ENCODE measurements at regions not wholly inside any gene's neighbourhood (a gene's known extent, or its start where the extent isn't known, plus 50 kb on each side); places are given as distances from the start of the nearest gene placed in this dataset.

GRCh38 chr9:86997156-86997555 is 49.9 kb upstream of the GAS1 start:
- H3K9ac ChIP-seq (ENCODE audit: low read depth, low read length) = no peak overlapping the region
- no peaks in the 10 kb centered on the region for H3K36me3 ChIP-seq (ENCODE audit: insufficient read depth, low read length)
- no peaks in the 10 kb centered on the region for H3K4me1 ChIP-seq (ENCODE audit: insufficient read depth, low read length)
- no peaks in the 10 kb centered on the region for H3K9me3 ChIP-seq (ENCODE audit: control insufficient read depth, insufficient read depth, low read length)

DNA sequence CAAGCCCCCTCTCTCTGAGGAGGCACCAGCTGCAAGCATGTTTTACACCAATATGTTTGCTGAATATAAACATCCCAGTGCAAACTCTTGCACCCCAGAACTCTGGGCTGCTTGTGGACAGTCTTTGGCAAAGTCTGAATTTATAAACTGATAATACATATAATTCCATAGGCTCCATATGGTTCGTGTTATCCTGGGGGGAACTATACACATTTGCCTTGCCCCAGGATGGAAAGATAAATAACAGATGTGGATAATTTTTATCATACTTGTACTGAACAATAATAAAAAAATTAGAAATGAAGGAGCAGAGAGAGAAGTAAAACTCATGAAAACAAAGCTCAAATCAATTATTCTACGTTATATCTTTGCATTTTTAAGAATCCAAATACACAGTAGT is 50.6 kb upstream of the GAS1 start:
- H3K36me3 ChIP-seq (ENCODE audit: insufficient read depth, low read length) = no peaks in the 10 kb centered on the region
- H3K9me3 ChIP-seq (ENCODE audit: control insufficient read depth, insufficient read depth, low read length) = no peaks in the 10 kb centered on the region
- H3K9ac ChIP-seq (ENCODE audit: low read depth, low read length) = no peak overlapping the region
- H3K4me1 ChIP-seq (ENCODE audit: insufficient read depth, low read length) = no peaks in the 10 kb centered on the region

DNA sequence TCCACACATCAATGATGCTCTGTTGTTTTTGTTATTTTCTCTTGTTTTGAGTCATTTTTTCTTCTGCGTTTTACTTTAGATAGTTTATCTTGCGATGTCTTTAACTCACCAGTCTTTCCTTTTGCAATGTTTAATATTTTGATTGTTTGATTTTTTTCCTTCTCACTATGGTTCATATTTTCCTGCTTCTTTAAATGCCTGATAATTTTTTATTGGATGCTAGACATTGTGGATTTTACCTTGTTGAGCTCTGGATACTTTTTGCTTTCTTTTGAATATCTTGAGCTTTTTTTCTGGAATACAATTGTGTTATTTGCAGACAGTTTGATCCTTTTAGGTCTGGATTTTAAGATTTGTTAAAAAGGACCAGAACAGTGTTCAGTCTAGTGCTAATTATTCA is 55.2 kb upstream of the GAS1 start:
- H3K9me3 ChIP-seq (ENCODE audit: control insufficient read depth, insufficient read depth, low read length) = no peaks in the 10 kb centered on the region
- H3K4me1 ChIP-seq (ENCODE audit: insufficient read depth, low read length) = no peaks in the 10 kb centered on the region
- no peak overlapping the region for H3K9ac ChIP-seq (ENCODE audit: low read depth, low read length)
- H3K36me3 ChIP-seq (ENCODE audit: insufficient read depth, low read length) = no peaks in the 10 kb centered on the region

DNA sequence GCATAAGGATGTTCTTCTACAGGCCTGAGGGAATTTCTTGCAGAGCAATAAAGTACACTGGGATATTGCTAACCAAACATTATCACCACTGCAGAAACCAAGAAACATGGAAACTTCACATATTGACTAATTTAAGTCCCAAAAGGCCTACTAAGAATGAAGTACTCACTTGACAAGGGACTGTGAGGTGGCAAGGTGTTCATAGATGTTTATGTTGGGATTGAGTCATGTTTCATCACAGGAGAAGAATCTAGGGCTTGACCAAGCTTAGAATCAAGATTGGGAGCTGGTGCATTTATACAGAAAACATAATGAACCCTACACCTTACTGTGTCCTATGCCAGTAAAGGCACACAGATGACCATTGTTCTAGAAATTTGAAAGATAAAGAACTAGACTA is 56.7 kb upstream of the GAS1 start:
- Histone ChIP-seq H3K36me3 (ENCODE audit: insufficient read depth, low read length) (no peaks in the 10 kb centered on the region), H3K9me3 (ENCODE audit: control insufficient read depth, insufficient read depth, low read length) (no peaks in the 10 kb centered on the region), H3K9ac (ENCODE audit: low read depth, low read length) (no peak overlapping the region), H3K4me1 (ENCODE audit: insufficient read depth, low read length) (no peaks in the 10 kb centered on the region)

GRCh38 chr9:87006956-87007355 is 59.6 kb upstream of the GAS1 start:
- H3K4me1 ChIP-seq (ENCODE audit: insufficient read depth, low read length) = no peaks in the 10 kb centered on the region
- no peak overlapping the region for H3K9ac ChIP-seq (ENCODE audit: low read depth, low read length)
- H3K36me3 ChIP-seq (ENCODE audit: insufficient read depth, low read length) = no peaks in the 10 kb centered on the region
- no peaks in the 10 kb centered on the region for H3K9me3 ChIP-seq (ENCODE audit: control insufficient read depth, insufficient read depth, low read length)

DNA sequence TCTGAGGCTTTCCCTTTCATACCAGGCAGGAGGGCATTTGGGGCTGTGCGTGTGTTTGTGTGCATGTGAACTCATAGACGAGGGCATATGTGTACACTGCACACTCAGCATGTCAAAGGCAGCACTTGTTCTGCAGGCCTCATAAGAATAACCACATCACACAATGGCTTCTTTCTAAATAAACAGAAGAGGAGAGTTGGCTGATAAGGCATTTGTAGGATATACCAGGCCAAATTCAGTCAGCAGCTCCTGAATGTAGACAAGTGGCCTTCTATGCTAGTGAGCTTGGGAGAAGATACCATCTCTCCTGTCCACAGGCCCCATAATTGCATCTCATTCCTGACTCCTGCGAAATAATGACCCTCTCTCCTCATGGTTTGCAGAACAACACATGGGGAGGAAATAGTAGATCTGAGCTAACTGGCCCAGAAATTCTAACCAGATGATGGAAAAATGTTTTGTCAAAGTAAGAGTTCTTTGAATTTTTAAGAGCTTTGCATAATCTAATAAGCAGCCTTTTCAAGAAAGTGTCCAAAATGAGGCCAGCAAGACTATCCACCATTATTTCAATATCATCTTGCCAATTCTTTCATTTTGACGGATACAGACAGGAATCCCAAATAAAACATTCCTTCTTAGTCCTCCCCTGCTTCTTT is 60.5 kb upstream of the GAS1 start:
- Histone ChIP-seq H3K36me3 (ENCODE audit: insufficient read depth, low read length) (no peaks in the 10 kb centered on the region), H3K4me1 (ENCODE audit: insufficient read depth, low read length) (no peaks in the 10 kb centered on the region), H3K9ac (ENCODE audit: low read depth, low read length) (no peak overlapping the region), H3K9me3 (ENCODE audit: control insufficient read depth, insufficient read depth, low read length) (no peaks in the 10 kb centered on the region)

DNA sequence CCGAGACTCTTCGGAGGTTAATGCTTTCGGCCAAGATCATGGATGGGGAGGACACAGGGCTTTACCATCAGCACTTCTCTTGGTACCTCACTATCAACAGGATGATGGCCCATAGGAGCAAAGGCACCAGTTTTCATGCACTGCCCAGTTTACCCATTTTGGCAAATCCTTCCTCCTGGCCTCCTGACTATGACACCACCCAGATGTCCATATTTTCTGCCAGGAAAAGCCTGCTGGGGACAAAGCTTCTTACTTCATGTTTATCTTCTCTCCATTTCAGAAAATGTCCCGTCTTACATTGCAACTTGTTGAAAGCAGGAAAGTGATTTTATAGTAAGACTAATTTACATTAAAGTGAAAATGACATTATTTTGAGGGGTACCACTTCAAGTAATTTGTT is 61.4 kb upstream of the GAS1 start:
- H3K9me3 ChIP-seq (ENCODE audit: control insufficient read depth, insufficient read depth, low read length) = no peaks in the 10 kb centered on the region
- no peaks in the 10 kb centered on the region for H3K4me1 ChIP-seq (ENCODE audit: insufficient read depth, low read length)
- H3K9ac ChIP-seq (ENCODE audit: low read depth, low read length) = no peak overlapping the region
- H3K36me3 ChIP-seq (ENCODE audit: insufficient read depth, low read length) = no peaks in the 10 kb centered on the region; the same call in 1 of the 2 replicates

DNA sequence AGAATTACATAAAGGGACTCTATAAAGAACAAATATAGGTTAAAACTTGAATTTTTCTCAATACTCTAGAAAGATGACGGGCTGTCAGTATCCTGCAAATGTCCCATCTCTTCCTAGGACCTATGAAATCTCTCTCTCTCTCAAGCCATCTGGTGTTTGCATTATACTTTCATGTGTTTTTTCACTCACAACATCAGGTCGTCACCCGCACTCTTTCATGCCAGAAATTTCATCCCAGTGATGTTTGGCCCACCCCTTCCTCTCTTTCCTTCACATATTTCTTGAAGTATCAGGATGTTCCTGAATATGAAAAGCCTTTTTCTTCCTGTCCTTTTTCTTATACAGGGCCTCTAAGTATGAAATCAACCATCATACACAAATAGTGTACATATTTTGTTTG is 63.3 kb upstream of the GAS1 start:
- no peaks in the 10 kb centered on the region for H3K4me1 ChIP-seq (ENCODE audit: insufficient read depth, low read length)
- no peaks in the 10 kb centered on the region for H3K9me3 ChIP-seq (ENCODE audit: control insufficient read depth, insufficient read depth, low read length)
- H3K36me3 ChIP-seq (ENCODE audit: insufficient read depth, low read length) = no peaks in the 10 kb centered on the region; the same call in 1 of the 2 replicates
- no peak overlapping the region for H3K9ac ChIP-seq (ENCODE audit: low read depth, low read length)

DNA sequence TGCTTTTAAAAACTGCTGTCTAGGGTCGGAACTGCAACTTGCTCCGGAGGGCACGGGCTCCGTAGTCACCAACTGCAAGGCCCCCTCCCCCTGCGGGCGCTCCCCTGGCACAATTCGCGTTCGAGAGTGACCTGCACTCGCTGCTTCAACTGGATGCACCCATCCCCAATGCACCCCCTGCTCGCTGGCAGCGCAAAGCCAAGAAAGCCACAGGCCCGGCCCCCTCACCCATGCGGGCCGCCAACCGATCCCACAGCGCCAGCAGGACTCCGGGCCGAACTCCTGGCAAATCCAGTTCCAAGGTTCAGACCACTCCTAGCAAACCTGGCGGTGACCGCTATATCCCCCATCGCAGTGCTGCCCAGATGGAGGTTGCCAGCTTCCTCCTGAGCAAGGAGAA is 64.2 kb upstream of the GAS1 start:
- Histone ChIP-seq H3K9ac (ENCODE audit: low read depth, low read length) (no peak overlapping the region), H3K36me3 (ENCODE audit: insufficient read depth, low read length) (no peaks in the 10 kb centered on the region; the same call in 1 of the 2 replicates), H3K4me1 (ENCODE audit: insufficient read depth, low read length) (no peaks in the 10 kb centered on the region), H3K9me3 (ENCODE audit: control insufficient read depth, insufficient read depth, low read length) (no peaks in the 10 kb centered on the region)

GRCh38 chr9:87013490-87013889 is 66.2 kb upstream of the GAS1 start:
- Histone ChIP-seq H3K4me1 (ENCODE audit: insufficient read depth, low read length) (no peaks in the 10 kb centered on the region), H3K9me3 (ENCODE audit: control insufficient read depth, insufficient read depth, low read length) (no peaks in the 10 kb centered on the region), H3K9ac (ENCODE audit: low read depth, low read length) (no peak overlapping the region), H3K36me3 (ENCODE audit: insufficient read depth, low read length) (no peaks in the 10 kb centered on the region; the same call in 1 of the 2 replicates)

- H3K36me3 ChIP-seq (ENCODE audit: insufficient read depth, low read length) = no peaks in the 10 kb centered on the region; the same call in 1 of the 2 replicates
- H3K4me1 ChIP-seq (ENCODE audit: insufficient read depth, low read length) = no peaks in the 10 kb centered on the region
- H3K9me3 ChIP-seq (ENCODE audit: control insufficient read depth, insufficient read depth, low read length) = no peaks in the 10 kb centered on the region
- no peak overlapping the region for H3K9ac ChIP-seq (ENCODE audit: low read depth, low read length)
Measured at GRCh38 chr9:87014436-87014835, 67.1 kb upstream of the GAS1 start.

- H3K36me3 ChIP-seq (ENCODE audit: insufficient read depth, low read length) = no peaks in the 10 kb centered on the region; the same call in 1 of the 2 replicates
- no peaks in the 10 kb centered on the region for H3K9me3 ChIP-seq (ENCODE audit: control insufficient read depth, insufficient read depth, low read length)
- H3K9ac ChIP-seq (ENCODE audit: low read depth, low read length) = no peak overlapping the region
- no peaks in the 10 kb centered on the region for H3K4me1 ChIP-seq (ENCODE audit: insufficient read depth, low read length)
Measured at GRCh38 chr9:87016681-87017080, 69.4 kb upstream of the GAS1 start.

GRCh38 chr9:87020169-87020950 is 73.1 kb upstream of the GAS1 start:
- Histone ChIP-seq H3K9me3 (ENCODE audit: control insufficient read depth, insufficient read depth, low read length) (0 out of 2 replicates have a peak, but pooled peaks cover 2% of the 10 kb centered on the region), H3K4me1 (ENCODE audit: insufficient read depth, low read length) (peaks cover 10% of the 10 kb centered on the region), H3K36me3 (ENCODE audit: insufficient read depth, low read length) (no peaks in the 10 kb centered on the region), H3K9ac (ENCODE audit: low read depth, low read length) (no peak overlapping the region)

GRCh38 chr9:87022178-87022577 is 74.9 kb upstream of the GAS1 start:
- Histone ChIP-seq H3K9ac (ENCODE audit: low read depth, low read length) (no peak overlapping the region), H3K9me3 (ENCODE audit: control insufficient read depth, insufficient read depth, low read length) (0 out of 2 replicates have a peak, but pooled peaks cover 3% of the 10 kb centered on the region), H3K4me1 (ENCODE audit: insufficient read depth, low read length) (peaks cover 10% of the 10 kb centered on the region), H3K36me3 (ENCODE audit: insufficient read depth, low read length) (no peaks in the 10 kb centered on the region)

DNA sequence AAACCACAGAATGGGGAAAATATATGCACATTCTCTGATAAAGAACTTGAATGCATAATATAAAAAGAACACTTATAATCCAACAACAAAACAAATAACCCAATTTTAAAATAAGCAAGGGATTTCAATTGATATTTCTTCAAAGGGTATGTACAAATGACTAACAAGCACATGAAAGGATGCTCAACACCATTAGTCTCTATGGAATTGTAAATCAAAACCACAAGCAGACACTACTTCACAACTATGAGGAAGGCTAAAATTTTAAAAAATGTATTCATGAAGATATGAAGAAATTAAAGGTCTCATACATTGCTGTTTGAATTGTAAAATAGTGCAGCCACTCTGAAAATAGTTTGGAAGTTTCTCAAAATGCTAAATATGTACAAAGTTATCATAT is 78.9 kb upstream of the GAS1 start:
- Histone ChIP-seq H3K9ac (ENCODE audit: low read depth, low read length) (no peak overlapping the region), H3K36me3 (ENCODE audit: insufficient read depth, low read length) (no peaks in the 10 kb centered on the region), H3K9me3 (ENCODE audit: control insufficient read depth, insufficient read depth, low read length) (0 out of 2 replicates have a peak, but pooled peaks cover 3% of the 10 kb centered on the region), H3K4me1 (ENCODE audit: insufficient read depth, low read length) (peaks cover 10% of the 10 kb centered on the region)
